Suprapubic skin (tissue), 4 donors: ENCODE measurements at regions not wholly inside any gene's neighbourhood (a gene's known extent, or its start where the extent isn't known, plus 50 kb on each side); places are given as distances from the start of the nearest gene placed in this dataset.

Source experiments
- DNase-seq, 2 donors: peaks; one replicate each; pipeline ENCODE4 v3.0.0-alpha.2; 2019; ENCODE audit warnings: low spot score in 2 of 2
- H3K27ac ChIP-seq: fragments of 200-600 bp; sonication (generic); one replicate; pipeline ENCODE4 v1.5.1; 2019
- H3K27me3 ChIP-seq: fragments of 200-600 bp; sonication (generic); one replicate; pipeline ENCODE4 v1.5.1; 2019
- H3K36me3 ChIP-seq: fragments of 200-600 bp; sonication (generic); one replicate; pipeline ENCODE4 v1.5.1; 2019
- H3K4me1 ChIP-seq: fragments of 200-600 bp; sonication (generic); one replicate; pipeline ENCODE4 v1.5.1; 2019
- H3K4me3 ChIP-seq: fragments of 200-600 bp; sonication (generic); one replicate; pipeline ENCODE4 v1.5.1; 2019; ENCODE audit warnings: mild to moderate bottlenecking
- H3K9me3 ChIP-seq: fragments of 200-600 bp; sonication (generic); one replicate; pipeline ENCODE4 v1.5.1; 2019
- CTCF ChIP-seq, 2 donors: fragments of 200-600 bp in 1 of 2; fragments of 450-650 bp in 1 of 2; sonication (generic) in 1 of 2; IDR thresholded peaks; one replicate each; pipeline ENCODE4 v1.5.1; 2016 to 2019; ENCODE audit warnings: antibody characterized with exemption in 2 of 2, mild to moderate bottlenecking in 1 of 2, moderate library complexity in 1 of 2
- EP300 ChIP-seq: sonication (generic); formaldehyde crosslinking; IDR thresholded peaks from one replicate; pipeline ENCODE4 v1.6.1; 2017; ENCODE audit warnings: antibody characterized with exemption
- POLR2A ChIP-seq, 2 donors: fragments of 450-650 bp; IDR thresholded peaks; one replicate each; pipeline ENCODE4 v1.6.1; 2017; ENCODE audit warnings: antibody characterized with exemption in 2 of 2, mild to moderate bottlenecking in 2 of 2, moderate library complexity in 2 of 2
- POLR2AphosphoS5 ChIP-seq, 3 donors: sonication (generic); formaldehyde crosslinking; IDR thresholded peaks; one replicate each; pipeline ENCODE4 v1.6.1; 2017; ENCODE audit warnings: antibody characterized with exemption in 3 of 3
- WGBS: methylation state at CpG from one replicate; pipeline ENCODE4 v1.1.5; 2018; 5-methylcytosine and 5-hydroxymethylcytosine counted together

- WGBS, result 75% methylated on average over 3 of the region's 3 CpGs
- Histone ChIP-seq H3K36me3 (no peaks in the 10 kb centered on the region), H3K4me1 (no peaks in the 10 kb centered on the region), H3K9me3 (no peaks in the 10 kb centered on the region), H3K27ac (no peak overlapping the region), H3K4me3 (no peak overlapping the region), H3K27me3 (no peaks in the 10 kb centered on the region)
- TF ChIP-seq EP300 (no peak), CTCF (IDR thresholded peaks at IDR 0.05) (no peak)
- no peak for DNase-seq
Measured at GRCh38 chr6:92635553-92636153, 783.7 kb downstream of the EPHA7 start.

GRCh38 chr6:92634561-92634960 lies 784.8 kb downstream of the EPHA7 start:
- no peaks in the 10 kb centered on the region for H3K36me3 ChIP-seq
- H3K27ac ChIP-seq, result no peak overlapping the region
- no peak for DNase-seq
- 60% methylated on average over 3 of the region's 3 CpGs for WGBS
- H3K4me1 ChIP-seq, result no peaks in the 10 kb centered on the region
- TF ChIP-seq POLR2AphosphoS5 (IDR thresholded peaks at IDR 0.05), result no peak
- TF ChIP-seq CTCF (IDR thresholded peaks at IDR 0.05), result no peak
- TF ChIP-seq POLR2A (IDR thresholded peaks at IDR 0.05), result no peak
- no peak for TF ChIP-seq EP300
- no peaks in the 10 kb centered on the region for H3K27me3 ChIP-seq
- no peak overlapping the region for H3K4me3 ChIP-seq
- H3K9me3 ChIP-seq, result no peaks in the 10 kb centered on the region

- TF ChIP-seq CTCF (IDR thresholded peaks at IDR 0.05) (no peak), POLR2AphosphoS5 (IDR thresholded peaks at IDR 0.05) (no peak), POLR2A (IDR thresholded peaks at IDR 0.05) (no peak), EP300 (no peak)
- no peaks in the 10 kb centered on the region for H3K27me3 ChIP-seq
- WGBS, result 93% methylated on average over 2 of the region's 2 CpGs
- H3K9me3 ChIP-seq, result no peaks in the 10 kb centered on the region
- H3K4me3 ChIP-seq, result no peak overlapping the region
- no peak overlapping the region for H3K27ac ChIP-seq
- no peaks in the 10 kb centered on the region for H3K36me3 ChIP-seq
- no peak for DNase-seq
- no peaks in the 10 kb centered on the region for H3K4me1 ChIP-seq
Measured at GRCh38 chr6:92623431-92623830, 795.9 kb downstream of the EPHA7 start.

- no peaks in the 10 kb centered on the region for H3K4me1 ChIP-seq
- 71% methylated on average over 3 of the region's 3 CpGs for WGBS
- no peak for TF ChIP-seq POLR2AphosphoS5 (IDR thresholded peaks at IDR 0.05)
- no peak for TF ChIP-seq EP300
- TF ChIP-seq POLR2A (IDR thresholded peaks at IDR 0.05), result no peak
- no peaks in the 10 kb centered on the region for H3K9me3 ChIP-seq
- no peak overlapping the region for H3K27ac ChIP-seq
- no peaks in the 10 kb centered on the region for H3K36me3 ChIP-seq
- no peak overlapping the region for H3K4me3 ChIP-seq
- H3K27me3 ChIP-seq, result no peaks in the 10 kb centered on the region
- no peak for DNase-seq
Measured at GRCh38 chr6:92617721-92618120, 801.6 kb downstream of the EPHA7 start.

DNA sequence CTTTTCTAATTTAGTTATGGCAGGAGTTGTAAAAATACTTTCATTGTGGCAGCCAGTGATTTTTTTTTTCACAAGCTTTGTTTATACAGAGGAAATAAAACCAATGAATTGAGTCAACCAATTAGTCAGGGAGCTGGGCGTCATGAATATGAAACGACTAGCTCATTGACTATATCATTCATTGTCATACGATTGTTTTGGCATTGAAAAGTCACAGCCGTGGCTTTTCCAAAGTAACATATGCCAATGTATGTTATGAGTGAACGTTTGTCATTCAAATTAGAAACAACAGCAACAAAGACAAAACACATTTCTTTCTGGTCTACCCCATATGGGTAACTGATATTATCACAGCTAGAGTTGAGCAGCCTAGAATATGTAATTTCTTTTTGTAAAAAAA lies 810.6 kb downstream of the EPHA7 start:
- H3K36me3 ChIP-seq, result no peaks in the 10 kb centered on the region
- no peak for DNase-seq
- no peaks in the 10 kb centered on the region for H3K9me3 ChIP-seq
- no peak overlapping the region for H3K4me3 ChIP-seq
- no peaks in the 10 kb centered on the region for H3K4me1 ChIP-seq
- no peak overlapping the region for H3K27ac ChIP-seq
- TF ChIP-seq POLR2AphosphoS5 (IDR thresholded peaks at IDR 0.05), result no peak
- no peak for TF ChIP-seq EP300
- no peak for TF ChIP-seq CTCF (IDR thresholded peaks at IDR 0.05)
- TF ChIP-seq POLR2A (IDR thresholded peaks at IDR 0.05), result no peak
- 64% methylated on average over 5 of the region's 5 CpGs for WGBS
- no peaks in the 10 kb centered on the region for H3K27me3 ChIP-seq

DNA sequence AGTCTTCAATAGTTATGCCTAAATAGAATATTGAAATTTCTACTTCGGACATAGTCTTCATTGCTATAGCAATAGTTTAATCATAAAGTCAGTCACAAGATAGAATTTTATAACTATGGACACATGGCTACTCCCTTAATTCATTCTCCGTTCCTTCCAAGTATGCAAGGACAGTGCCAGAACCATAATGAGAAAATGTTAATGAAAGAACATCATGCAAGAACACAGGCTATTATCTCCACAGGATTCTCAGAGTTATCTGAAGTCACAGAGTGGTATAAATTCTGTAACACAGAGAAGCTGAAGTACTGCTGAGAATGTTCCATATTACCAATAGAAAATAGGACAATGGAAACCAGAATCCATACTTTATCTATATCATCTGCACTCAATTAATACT lies 826.2 kb downstream of the EPHA7 start:
- WGBS, result 87% methylated on average over 2 of the region's 2 CpGs
- H3K27ac ChIP-seq, result no peak overlapping the region
- H3K9me3 ChIP-seq, result no peaks in the 10 kb centered on the region

More for the DNA sequence above, 826.2 kb downstream of the EPHA7 start:
- Histone ChIP-seq H3K4me3 (no peak overlapping the region), H3K27me3 (no peaks in the 10 kb centered on the region), H3K4me1 (no peaks in the 10 kb centered on the region), H3K36me3 (no peaks in the 10 kb centered on the region)
- DNase-seq, result no peak
- TF ChIP-seq EP300 (no peak), POLR2AphosphoS5 (IDR thresholded peaks at IDR 0.05) (no peak), CTCF (IDR thresholded peaks at IDR 0.05) (no peak), POLR2A (IDR thresholded peaks at IDR 0.05) (no peak)
